ENCODE measurements at regions not wholly inside any gene's neighbourhood (a gene's known extent, or its start where the extent isn't known, plus 50 kb on each side); places are given as distances from the start of the nearest gene placed in this dataset.
"Not testable (repeated sequence)": the region's sequence is repeated elsewhere in the genome, so short reads cannot be mapped to it uniquely, and the experiment has no call there.

- no peak for DNase-seq (ENCODE audit: low read depth in 3 of 3)
Observed at GRCh38 chrX:65331371-65331770, 203.2 kb downstream of the LAS1L start.

- DNase-seq (ENCODE audit: low read depth in 3 of 3): no peak
Observed at GRCh38 chrX:65300104-65300809, 234.3 kb downstream of the LAS1L start.

- DNase-seq (ENCODE audit: low read depth in 3 of 3): not testable (repeated sequence)
Observed at GRCh38 chrX:65282905-65283304, 251.7 kb downstream of the LAS1L start.

GRCh38 chrX:65273152-65273551 is 261.4 kb downstream of the LAS1L start:
- no peak for DNase-seq (ENCODE audit: low read depth in 3 of 3)

- DNase-seq (ENCODE audit: low read depth in 3 of 3): no peak
Observed at GRCh38 chrX:65266482-65266881, 268.1 kb downstream of the LAS1L start.

- DNase-seq (ENCODE audit: low read depth in 3 of 3): no peak
Observed at GRCh38 chrX:65253817-65254216, 277.6 kb upstream of the ZC4H2 start.

- DNase-seq (ENCODE audit: low read depth in 3 of 3): no peak
Observed at GRCh38 chrX:65241059-65241721, 264.9 kb upstream of the ZC4H2 start.

DNA sequence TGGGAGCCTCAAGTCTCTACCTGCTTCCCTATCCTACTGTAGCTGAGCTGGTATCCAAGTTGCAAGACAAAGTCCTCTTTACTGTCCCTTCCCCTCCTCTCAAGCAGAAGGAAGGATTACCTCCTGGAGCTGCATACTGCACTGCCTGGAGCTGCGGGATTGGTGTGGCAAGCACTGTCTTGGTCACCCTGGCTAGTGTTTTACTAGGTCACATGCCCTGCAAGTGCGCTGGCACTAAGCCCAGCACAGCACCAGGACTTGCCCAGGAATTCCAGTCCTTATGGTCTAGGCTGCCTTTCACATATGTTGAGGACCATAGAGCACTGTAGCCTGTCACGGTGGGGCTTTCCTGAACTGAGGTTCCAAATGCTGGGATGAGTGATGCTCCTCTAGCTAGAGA is 227.3 kb upstream of the ZC4H2 start:
- no peak for DNase-seq (ENCODE audit: low read depth in 3 of 3)

GRCh38 chrX:65196758-65197360 is 220.6 kb upstream of the ZC4H2 start:
- no peak for DNase-seq (ENCODE audit: low read depth in 3 of 3)

GRCh38 chrX:65195621-65196020 is 219.4 kb upstream of the ZC4H2 start:
- DNase-seq (ENCODE audit: low read depth in 3 of 3): no peak

DNA sequence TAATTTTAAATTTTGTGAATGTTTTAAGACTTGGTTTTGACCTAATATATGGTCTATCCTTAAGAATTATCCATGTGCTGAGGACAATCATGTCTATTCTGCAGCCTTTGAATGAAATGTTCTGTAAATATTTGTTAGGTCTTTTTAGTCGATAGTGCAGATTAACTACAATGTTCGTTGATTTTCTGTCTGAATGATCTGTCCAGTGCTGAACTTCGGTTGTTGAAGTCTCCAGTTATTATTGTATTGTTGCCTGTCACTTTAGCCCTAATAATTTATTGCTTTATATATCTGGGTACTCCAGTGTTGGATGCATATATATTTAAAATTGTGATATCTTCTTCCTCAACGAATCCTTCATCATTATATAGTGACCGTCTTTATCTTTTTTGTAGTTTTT is 218.3 kb upstream of the ZC4H2 start:
- no peak for DNase-seq (ENCODE audit: low read depth in 3 of 3)

- not testable (repeated sequence) for DNase-seq (ENCODE audit: low read depth in 3 of 3)
Observed at GRCh38 chrX:65163325-65163724, 187.1 kb upstream of the ZC4H2 start.

- DNase-seq (ENCODE audit: low read depth in 3 of 3): no peak
Observed at GRCh38 chrX:65148232-65148631, 172.0 kb upstream of the ZC4H2 start.

GRCh38 chrX:65136424-65136823 is 160.2 kb upstream of the ZC4H2 start:
- DNase-seq (ENCODE audit: low read depth in 3 of 3): no peak

- no peak for DNase-seq (ENCODE audit: low read depth in 3 of 3)
Observed at GRCh38 chrX:65127842-65128241, 151.6 kb upstream of the ZC4H2 start.

- DNase-seq (ENCODE audit: low read depth in 3 of 3): no peak
Observed at GRCh38 chrX:65098851-65099250, 122.6 kb upstream of the ZC4H2 start.

DNA sequence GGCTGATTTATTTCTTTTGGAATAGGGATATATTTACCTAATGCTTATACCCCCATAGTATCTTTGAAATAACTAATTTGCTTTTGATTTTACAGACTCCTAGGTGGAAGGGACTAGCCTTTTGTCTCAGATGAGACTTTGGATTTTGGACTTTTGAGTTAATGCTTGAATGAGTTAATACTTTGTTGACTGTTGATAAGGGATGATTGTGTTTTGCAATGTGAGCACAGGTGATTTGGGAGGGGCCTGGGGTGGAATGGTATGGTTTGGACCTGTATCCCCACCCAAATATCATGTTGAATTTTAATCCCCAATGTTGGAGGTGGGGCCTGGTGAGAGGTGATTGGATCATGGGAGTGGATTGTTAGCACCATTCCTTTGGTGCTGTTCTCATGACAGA is 117.4 kb upstream of the ZC4H2 start:
- no peak for DNase-seq (ENCODE audit: low read depth in 3 of 3)

DNA sequence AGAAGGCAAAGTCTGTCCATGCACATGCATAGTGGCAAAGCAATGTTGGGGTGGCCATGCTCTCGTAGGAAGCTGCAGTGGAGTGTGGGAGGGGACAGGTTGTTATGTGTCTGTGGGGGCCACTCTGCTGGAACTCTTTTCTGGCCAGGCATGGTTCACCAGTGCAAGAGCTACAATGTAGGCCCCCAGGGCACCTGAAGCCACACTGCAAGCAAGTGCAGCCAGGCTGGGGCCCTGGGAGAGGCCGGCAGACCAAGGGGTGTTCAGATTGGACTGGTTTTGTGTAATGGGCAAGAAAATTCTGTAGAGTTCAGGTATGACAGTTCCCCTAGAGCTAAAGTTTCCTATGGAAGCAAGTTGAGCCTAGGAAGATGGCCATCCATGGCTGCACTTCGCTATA is 97.0 kb upstream of the ZC4H2 start:
- no peak for DNase-seq (ENCODE audit: low read depth in 3 of 3)

DNA sequence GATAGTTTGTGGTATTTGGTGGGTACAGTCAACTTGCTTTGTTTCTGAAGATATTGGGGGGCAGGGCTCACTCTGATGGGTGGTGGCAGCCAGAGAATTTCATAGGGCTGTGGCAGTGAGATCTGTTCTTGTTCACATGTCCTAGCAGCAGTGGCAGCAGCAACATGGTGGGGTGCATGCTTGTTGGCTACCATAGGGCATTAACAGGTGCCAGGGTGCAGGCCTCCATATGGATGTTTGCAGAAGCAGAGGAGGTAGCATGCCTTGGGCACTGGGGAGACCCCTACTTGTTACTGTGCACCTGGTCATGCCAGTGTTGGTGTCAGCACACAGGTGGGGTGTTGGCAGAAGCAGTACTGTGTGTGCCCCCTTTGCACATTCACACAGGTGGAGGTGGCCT is 96.3 kb upstream of the ZC4H2 start:
- no peak for DNase-seq (ENCODE audit: low read depth in 3 of 3)

GRCh38 chrX:65058626-65059025 is 82.4 kb upstream of the ZC4H2 start:
- DNase-seq (ENCODE audit: low read depth in 3 of 3): not testable (repeated sequence)

GRCh38 chrX:65045001-65045400 is 68.8 kb upstream of the ZC4H2 start:
- no peak for DNase-seq (ENCODE audit: low read depth in 3 of 3)

- peak in 2 of 3 experiments; percentile 0 to 13 for DNase-seq (ENCODE audit: low read depth in 3 of 3)
Observed at GRCh38 chrX:65035446-65035770, 59.2 kb upstream of the ZC4H2 start.
